Stimulated activated memory B cell treated with anti-CD40 and anti-IgM and Interleukin-4, amounts not matched to agents 10 μg/mL and 1 μg/mL and 100 μg/mL, for 72 hours (primary cell): ENCODE measurements at regions not wholly inside any gene's neighbourhood (a gene's known extent, or its start where the extent isn't known, plus 50 kb on each side); places are given as distances from the start of the nearest gene placed in this dataset.
A peak's percentile ranks its signal among the peaks of the same experiment; 100 is the strongest.
"Not testable (repeated sequence)": the region's sequence is repeated elsewhere in the genome, so short reads cannot be mapped to it uniquely, and the experiment has no call there.

Experiments used
- ATAC-seq: fragments of 150-1000 bp; cut with Tn5 transposase; 2 replicates; pipeline ENCODE4 v1.10.0; 2021
- H3K27ac Mint-ChIP-seq: one replicate; pipeline ENCODE4 v1.8.0; 2022; ENCODE audit warnings: mild to moderate bottlenecking, mixed read lengths
- H3K27me3 Mint-ChIP-seq: one replicate; pipeline ENCODE4 v1.8.0; 2022; ENCODE audit warnings: mixed read lengths
- H3K36me3 Mint-ChIP-seq: one replicate; pipeline ENCODE4 v1.8.0; 2022; ENCODE audit warnings: mixed read lengths
- H3K4me1 Mint-ChIP-seq: one replicate; pipeline ENCODE4 v1.8.0; 2022; ENCODE audit warnings: mixed read lengths
- H3K4me3 Mint-ChIP-seq: one replicate; pipeline ENCODE4 v1.8.0; 2022; ENCODE audit warnings: mild to moderate bottlenecking, moderate library complexity, mixed read lengths
- H3K9me3 Mint-ChIP-seq: one replicate; pipeline ENCODE4 v1.8.0; 2022; ENCODE audit warnings: mixed read lengths

GRCh38 chr22:22376352-22376706, 131.7 kb downstream of the VPREB1 start:
- peak; percentile 72 for ATAC-seq
- H3K4me3 Mint-ChIP-seq, result peak overlapping the region; percentile 22
- peaks cover 82% of the 10 kb centered on the region for H3K4me1 Mint-ChIP-seq
- H3K9me3 Mint-ChIP-seq, result no peaks in the 10 kb centered on the region
- no peaks in the 10 kb centered on the region for H3K27me3 Mint-ChIP-seq
- peak overlapping the region; percentile 83 for H3K27ac Mint-ChIP-seq
- H3K36me3 Mint-ChIP-seq, result no peaks in the 10 kb centered on the region

- Mint-ChIP-seq H3K4me1 (peaks cover 83% of the 10 kb centered on the region), H3K27ac (peak overlapping the region; percentile 83)
- ATAC-seq, H3K36me3 Mint-ChIP-seq, H3K9me3 Mint-ChIP-seq, H3K27me3 Mint-ChIP-seq, H3K4me3 Mint-ChIP-seq: not testable (repeated sequence)
Measured at GRCh38 chr22:22376884-22377283, 131.7 kb downstream of the ZNF280B start.

GRCh38 chr22:22377335-22377734, 131.2 kb downstream of the ZNF280B start:
- Mint-ChIP-seq H3K27me3 (no peaks in the 10 kb centered on the region), H3K4me3 (no peak overlapping the region), H3K9me3 (no peaks in the 10 kb centered on the region), H3K4me1 (peaks cover 84% of the 10 kb centered on the region), H3K36me3 (no peaks in the 10 kb centered on the region), H3K27ac (peak overlapping the region; percentile 83)
- no peak for ATAC-seq

- Mint-ChIP-seq H3K4me1 (peaks cover 87% of the 10 kb centered on the region), H3K36me3 (no peaks in the 10 kb centered on the region), H3K4me3 (peak overlapping the region; percentile 17), H3K27ac (peak overlapping the region; percentile 83), H3K27me3 (no peaks in the 10 kb centered on the region), H3K9me3 (no peaks in the 10 kb centered on the region)
- no peak for ATAC-seq
Measured at GRCh38 chr22:22378446-22379415, 129.8 kb downstream of the ZNF280B start.

GRCh38 chr22:22380098-22381030, 128.2 kb downstream of the ZNF280B start:
- Mint-ChIP-seq H3K4me1 (peaks cover 81% of the 10 kb centered on the region), H3K27me3 (no peaks in the 10 kb centered on the region)

GRCh38 chr22:22381292-22381691, 127.2 kb downstream of the ZNF280B start:
- H3K36me3 Mint-ChIP-seq, H3K27me3 Mint-ChIP-seq, H3K9me3 Mint-ChIP-seq: not testable (repeated sequence)
- H3K4me3 Mint-ChIP-seq, result peak overlapping the region; percentile 73
- H3K27ac Mint-ChIP-seq, result peak overlapping the region; percentile 83
- H3K4me1 Mint-ChIP-seq, result peaks cover 72% of the 10 kb centered on the region
- peak; percentile 82 for ATAC-seq

More at GRCh38 chr22:22380098-22381030, 128.2 kb downstream of the ZNF280B start:
- H3K4me3 Mint-ChIP-seq, result peak overlapping the region; percentile 73
- no peaks in the 10 kb centered on the region for H3K36me3 Mint-ChIP-seq
- peak overlapping the region; percentile 83 for H3K27ac Mint-ChIP-seq
- peak; percentile 88 for ATAC-seq
- no peaks in the 10 kb centered on the region for H3K9me3 Mint-ChIP-seq

GRCh38 chr22:22384267-22384666, 124.3 kb downstream of the ZNF280B start:
- no peak overlapping the region for H3K27ac Mint-ChIP-seq
- H3K27me3 Mint-ChIP-seq, result no peaks in the 10 kb centered on the region
- H3K4me1 Mint-ChIP-seq, result peaks cover 47% of the 10 kb centered on the region
- no peak overlapping the region for H3K4me3 Mint-ChIP-seq
- no peaks in the 10 kb centered on the region for H3K36me3 Mint-ChIP-seq
- ATAC-seq, result no peak
- no peaks in the 10 kb centered on the region for H3K9me3 Mint-ChIP-seq

- Mint-ChIP-seq H3K27me3 (no peaks in the 10 kb centered on the region), H3K4me1 (peaks cover 43% of the 10 kb centered on the region), H3K9me3 (no peaks in the 10 kb centered on the region), H3K36me3 (no peaks in the 10 kb centered on the region), H3K27ac (no peak overlapping the region), H3K4me3 (no peak overlapping the region)
- ATAC-seq, result no peak
Measured at GRCh38 chr22:22384668-22385244, 123.8 kb downstream of the ZNF280B start.

- H3K4me1 Mint-ChIP-seq, result peaks cover 23% of the 10 kb centered on the region
- no peak overlapping the region for H3K4me3 Mint-ChIP-seq
- no peaks in the 10 kb centered on the region for H3K36me3 Mint-ChIP-seq
- no peak overlapping the region for H3K27ac Mint-ChIP-seq
- H3K9me3 Mint-ChIP-seq, result no peaks in the 10 kb centered on the region
- no peak for ATAC-seq
- no peaks in the 10 kb centered on the region for H3K27me3 Mint-ChIP-seq
Measured at GRCh38 chr22:22386602-22387385, 121.7 kb downstream of the ZNF280B start.

- peaks cover 18% of the 10 kb centered on the region for H3K4me1 Mint-ChIP-seq
- H3K9me3 Mint-ChIP-seq, result no peaks in the 10 kb centered on the region
- no peak overlapping the region for H3K27ac Mint-ChIP-seq
- H3K4me3 Mint-ChIP-seq, result no peak overlapping the region
- no peak for ATAC-seq
- no peaks in the 10 kb centered on the region for H3K36me3 Mint-ChIP-seq
- H3K27me3 Mint-ChIP-seq, result no peaks in the 10 kb centered on the region
Measured at GRCh38 chr22:22387386-22387736, 121.2 kb downstream of the ZNF280B start.

- Mint-ChIP-seq H3K9me3 (peaks cover 2% of the 10 kb centered on the region), H3K27ac (no peak overlapping the region), H3K27me3 (no peaks in the 10 kb centered on the region), H3K4me1 (peaks cover 13% of the 10 kb centered on the region), H3K36me3 (no peaks in the 10 kb centered on the region), H3K4me3 (no peak overlapping the region)
- no peak for ATAC-seq
Measured at GRCh38 chr22:22388090-22388489, 120.5 kb downstream of the ZNF280B start.

GRCh38 chr22:22388494-22388893, 120.0 kb downstream of the ZNF280B start:
- Mint-ChIP-seq H3K27me3 (no peaks in the 10 kb centered on the region), H3K36me3 (no peaks in the 10 kb centered on the region), H3K4me1 (peaks cover 9% of the 10 kb centered on the region), H3K9me3 (peaks cover 2% of the 10 kb centered on the region), H3K4me3 (no peak overlapping the region), H3K27ac (no peak overlapping the region)
- ATAC-seq, result no peak

- Mint-ChIP-seq H3K9me3 (peaks cover 2% of the 10 kb centered on the region), H3K4me1 (peaks cover under 1% of the 10 kb centered on the region), H3K27ac (no peak overlapping the region), H3K27me3 (no peaks in the 10 kb centered on the region), H3K36me3 (no peaks in the 10 kb centered on the region), H3K4me3 (no peak overlapping the region)
- no peak for ATAC-seq
Measured at GRCh38 chr22:22389467-22389866, 119.1 kb downstream of the ZNF280B start.

GRCh38 chr22:22390989-22391388, 117.6 kb downstream of the ZNF280B start:
- Mint-ChIP-seq H3K36me3 (no peaks in the 10 kb centered on the region), H3K27ac (no peak overlapping the region), H3K27me3 (no peaks in the 10 kb centered on the region), H3K9me3 (peaks cover 2% of the 10 kb centered on the region), H3K4me1 (peaks cover 14% of the 10 kb centered on the region), H3K4me3 (no peak overlapping the region)
- ATAC-seq, result no peak
